ENCODE measurements at regions not wholly inside any gene's neighbourhood (a gene's known extent, or its start where the extent isn't known, plus 50 kb on each side); places are given as distances from the start of the nearest gene placed in this dataset.

DNA sequence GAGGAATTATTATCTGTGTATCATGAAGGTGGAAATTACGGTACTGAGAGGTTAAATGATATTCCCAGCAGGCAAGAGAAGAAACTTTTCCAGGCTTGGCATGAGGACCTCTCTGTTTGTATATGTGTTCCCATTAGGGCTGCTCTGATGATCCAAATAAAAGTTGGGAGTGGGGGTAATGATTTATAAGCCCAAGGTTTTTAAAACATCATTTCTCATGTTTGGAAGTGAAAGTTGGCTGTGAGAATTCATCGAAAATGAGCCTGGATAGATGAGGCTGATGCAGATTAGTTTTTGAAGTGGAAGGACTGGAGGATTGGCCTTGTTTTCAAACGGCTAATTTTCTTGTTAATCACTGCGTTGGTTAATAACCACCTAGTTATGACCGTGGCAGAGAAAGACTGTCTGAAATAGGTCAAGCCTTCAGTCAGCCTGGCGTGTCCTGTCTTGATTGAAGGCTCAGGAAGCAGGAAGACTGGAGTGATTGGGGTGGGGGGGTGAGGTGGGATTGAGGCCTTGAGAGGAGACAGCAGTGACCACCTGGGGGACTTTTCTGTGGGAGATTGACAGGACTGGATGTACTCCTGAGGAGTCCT, 391.0 kb upstream of the WWC1 start:
- H3K36me3 Mint-ChIP-seq: no peaks in the 10 kb centered on the region
- no peaks in the 10 kb centered on the region for H3K27me3 Mint-ChIP-seq (ENCODE audit: low read depth in 2 of 2)
- intact Hi-C loops (cut with micrococcal nuclease): no loop called here
- Histone ChIP-seq H3K27me3 (ENCODE audit: control insufficient read depth, insufficient read depth, low read length) (no peaks in the 10 kb centered on the region), H3K36me3 (ENCODE audit: control insufficient read depth, insufficient read depth, low read length) (no peaks in the 10 kb centered on the region), H3K9me3 (ENCODE audit: control insufficient read depth, insufficient read depth, low read length) (no peaks in the 10 kb centered on the region), H3K4me1 (ENCODE audit: control insufficient read depth, insufficient read depth, low read length) (no peaks in the 10 kb centered on the region), H3K4me3 (ENCODE audit: low read length) (no peak overlapping the region), H3K27ac (ENCODE audit: low read length) (no peak overlapping the region)
- 88% methylated on average over 6 of the region's 6 CpGs for WGBS (ENCODE audit: insufficient coverage)
- H3K4me1 Mint-ChIP-seq: no peaks in the 10 kb centered on the region
- TF ChIP-seq, protein P1, sequence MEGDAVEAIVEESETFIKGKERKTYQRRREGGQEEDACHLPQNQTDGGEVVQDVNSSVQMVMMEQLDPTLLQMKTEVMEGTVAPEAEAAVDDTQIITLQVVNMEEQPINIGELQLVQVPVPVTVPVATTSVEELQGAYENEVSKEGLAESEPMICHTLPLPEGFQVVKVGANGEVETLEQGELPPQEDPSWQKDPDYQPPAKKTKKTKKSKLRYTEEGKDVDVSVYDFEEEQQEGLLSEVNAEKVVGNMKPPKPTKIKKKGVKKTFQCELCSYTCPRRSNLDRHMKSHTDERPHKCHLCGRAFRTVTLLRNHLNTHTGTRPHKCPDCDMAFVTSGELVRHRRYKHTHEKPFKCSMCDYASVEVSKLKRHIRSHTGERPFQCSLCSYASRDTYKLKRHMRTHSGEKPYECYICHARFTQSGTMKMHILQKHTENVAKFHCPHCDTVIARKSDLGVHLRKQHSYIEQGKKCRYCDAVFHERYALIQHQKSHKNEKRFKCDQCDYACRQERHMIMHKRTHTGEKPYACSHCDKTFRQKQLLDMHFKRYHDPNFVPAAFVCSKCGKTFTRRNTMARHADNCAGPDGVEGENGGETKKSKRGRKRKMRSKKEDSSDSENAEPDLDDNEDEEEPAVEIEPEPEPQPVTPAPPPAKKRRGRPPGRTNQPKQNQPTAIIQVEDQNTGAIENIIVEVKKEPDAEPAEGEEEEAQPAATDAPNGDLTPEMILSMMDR (IDR thresholded peaks at IDR 0.05): no peak
- DNase-seq (no peak), ATAC-seq (no peak)
- H3K9me3 Mint-ChIP-seq: peaks cover 0 to 10% of the 10 kb centered on the region in 2 donors
- no peak overlapping the region for H3K4me3 Mint-ChIP-seq
- no peak overlapping the region for H3K27ac Mint-ChIP-seq

DNA sequence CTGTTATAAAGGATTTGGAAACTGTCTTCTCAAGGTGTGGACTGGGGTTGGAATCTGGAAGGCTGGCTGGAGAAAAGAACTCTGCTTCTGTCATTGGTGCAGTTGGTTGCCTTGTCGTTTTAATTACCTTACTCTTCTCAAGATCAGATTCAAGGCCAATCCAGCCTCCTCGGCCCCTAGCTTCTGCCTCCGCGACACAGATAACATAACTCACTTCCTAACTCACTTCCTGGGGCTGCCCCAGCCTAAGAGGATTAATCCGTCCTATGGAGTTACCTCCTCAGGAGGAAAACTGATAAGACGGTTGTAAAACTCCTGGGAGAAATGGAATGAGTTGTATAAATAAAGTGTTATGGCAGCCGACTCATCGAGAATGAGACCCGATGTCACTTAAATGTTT, 389.1 kb upstream of the WWC1 start:
- no peaks in the 10 kb centered on the region for H3K4me1 Mint-ChIP-seq
- no peak overlapping the region for H3K4me3 ChIP-seq (ENCODE audit: low read length)
- no peak overlapping the region for H3K27ac ChIP-seq (ENCODE audit: low read length)
- intact Hi-C loops (cut with micrococcal nuclease): no loop called here
- ATAC-seq (no peak), DNase-seq (no peak)
- peaks cover 0 to 10% of the 10 kb centered on the region in 2 donors for H3K9me3 Mint-ChIP-seq
- no peaks in the 10 kb centered on the region for H3K9me3 ChIP-seq (ENCODE audit: control insufficient read depth, insufficient read depth, low read length)
- no peaks in the 10 kb centered on the region for H3K36me3 ChIP-seq (ENCODE audit: control insufficient read depth, insufficient read depth, low read length)
- H3K27ac Mint-ChIP-seq: no peak overlapping the region
- no peaks in the 10 kb centered on the region for H3K4me1 ChIP-seq (ENCODE audit: control insufficient read depth, insufficient read depth, low read length)
- H3K36me3 Mint-ChIP-seq: no peaks in the 10 kb centered on the region
- no peaks in the 10 kb centered on the region for H3K27me3 Mint-ChIP-seq (ENCODE audit: low read depth in 2 of 2)
- H3K27me3 ChIP-seq (ENCODE audit: control insufficient read depth, insufficient read depth, low read length): no peaks in the 10 kb centered on the region
- TF ChIP-seq, protein P1 (IDR thresholded peaks at IDR 0.05): no peak
- H3K4me3 Mint-ChIP-seq: no peak overlapping the region
- 69% methylated on average over 9 of the region's 9 CpGs for WGBS (ENCODE audit: insufficient coverage)

DNA sequence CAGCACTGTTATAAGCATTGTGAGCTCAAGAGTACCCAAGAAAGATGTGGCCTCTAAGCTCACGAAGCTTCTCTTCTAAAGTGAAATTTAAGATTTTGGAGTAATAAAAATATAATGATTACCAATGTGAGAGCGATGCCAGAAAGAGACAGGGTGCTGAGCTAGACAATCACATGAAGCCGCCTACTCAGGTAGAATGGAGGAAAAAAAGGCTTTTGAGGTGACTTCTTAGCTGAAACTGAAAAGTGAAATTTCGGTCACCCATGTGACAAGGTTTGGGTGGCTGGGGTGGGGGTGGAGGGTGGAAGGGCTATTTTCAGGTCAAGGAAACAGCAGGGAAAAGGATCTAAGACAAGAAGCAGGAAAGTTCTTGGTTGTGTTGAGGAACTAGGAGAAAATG, 388.2 kb upstream of the WWC1 start:
- H3K27ac ChIP-seq (ENCODE audit: low read length): no peak overlapping the region
- 95% methylated on average over 2 of the region's 4 CpGs for WGBS (ENCODE audit: insufficient coverage)
- Mint-ChIP-seq H3K4me1 (no peaks in the 10 kb centered on the region), H3K27me3 (ENCODE audit: low read depth in 2 of 2) (no peaks in the 10 kb centered on the region), H3K27ac (no peak overlapping the region), H3K9me3 (peaks cover 0 to 10% of the 10 kb centered on the region in 2 donors), H3K4me3 (no peak overlapping the region), H3K36me3 (no peaks in the 10 kb centered on the region)
- no peaks in the 10 kb centered on the region for H3K36me3 ChIP-seq (ENCODE audit: control insufficient read depth, insufficient read depth, low read length)
- intact Hi-C loops (cut with micrococcal nuclease): no loop called here
- H3K4me3 ChIP-seq (ENCODE audit: low read length): no peak overlapping the region
- DNase-seq (no peak), ATAC-seq (no peak)
- no peaks in the 10 kb centered on the region for H3K9me3 ChIP-seq (ENCODE audit: control insufficient read depth, insufficient read depth, low read length)
- no peaks in the 10 kb centered on the region for H3K4me1 ChIP-seq (ENCODE audit: control insufficient read depth, insufficient read depth, low read length)
- TF ChIP-seq, protein P1 (IDR thresholded peaks at IDR 0.05): no peak
- no peaks in the 10 kb centered on the region for H3K27me3 ChIP-seq (ENCODE audit: control insufficient read depth, insufficient read depth, low read length)

DNA sequence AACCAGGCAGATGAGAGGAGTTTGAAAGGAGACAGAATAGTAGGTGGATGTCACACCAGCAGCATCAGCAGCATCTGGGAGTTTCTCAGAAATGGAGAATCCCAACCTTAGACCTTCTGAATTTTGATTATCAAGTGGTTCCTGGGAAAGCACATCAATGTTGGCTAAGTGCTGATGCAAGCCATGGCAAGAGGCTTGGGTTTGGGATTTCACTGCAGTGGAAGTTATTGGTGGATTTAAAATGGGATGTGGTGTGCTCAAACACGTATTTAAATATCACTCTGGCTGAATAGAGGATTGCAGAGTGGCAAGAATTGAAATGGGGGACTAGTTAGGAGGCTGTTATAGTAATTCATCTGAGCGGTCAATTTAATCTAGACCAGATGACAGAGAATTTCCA, 387.8 kb upstream of the WWC1 start:
- Mint-ChIP-seq H3K27ac (no peak overlapping the region), H3K36me3 (no peaks in the 10 kb centered on the region)

More for the DNA sequence above, 387.8 kb upstream of the WWC1 start:
- Mint-ChIP-seq H3K9me3 (peaks cover 0 to 10% of the 10 kb centered on the region in 2 donors), H3K27me3 (ENCODE audit: low read depth in 2 of 2) (no peaks in the 10 kb centered on the region), H3K4me1 (no peaks in the 10 kb centered on the region), H3K4me3 (no peak overlapping the region)
- Histone ChIP-seq H3K36me3 (ENCODE audit: control insufficient read depth, insufficient read depth, low read length) (no peaks in the 10 kb centered on the region), H3K27me3 (ENCODE audit: control insufficient read depth, insufficient read depth, low read length) (no peaks in the 10 kb centered on the region), H3K9me3 (ENCODE audit: control insufficient read depth, insufficient read depth, low read length) (no peaks in the 10 kb centered on the region), H3K27ac (ENCODE audit: low read length) (no peak overlapping the region), H3K4me1 (ENCODE audit: control insufficient read depth, insufficient read depth, low read length) (no peaks in the 10 kb centered on the region), H3K4me3 (ENCODE audit: low read length) (no peak overlapping the region)
- intact Hi-C loops (cut with micrococcal nuclease): no loop called here
- DNase-seq (no peak), ATAC-seq (no peak)
- WGBS (ENCODE audit: insufficient coverage): 69% methylated on average over 2 of the region's 2 CpGs
- TF ChIP-seq, protein P1 (IDR thresholded peaks at IDR 0.05): no peak

Measured in natural killer cell (primary cell).